ENCODE measurements at regions not wholly inside any gene's neighbourhood (a gene's known extent, or its start where the extent isn't known, plus 50 kb on each side); places are given as distances from the start of the nearest gene placed in this dataset.

- ATAC-seq (replicated peaks; ENCODE audit: extremely low read depth, poor library complexity, severe bottlenecking) = no peak
- H3K4me3 Mint-ChIP-seq = no peak overlapping the region
Measured at GRCh38 chr16:51713502-51713901, 562.4 kb upstream of the SALL1 start.

DNA sequence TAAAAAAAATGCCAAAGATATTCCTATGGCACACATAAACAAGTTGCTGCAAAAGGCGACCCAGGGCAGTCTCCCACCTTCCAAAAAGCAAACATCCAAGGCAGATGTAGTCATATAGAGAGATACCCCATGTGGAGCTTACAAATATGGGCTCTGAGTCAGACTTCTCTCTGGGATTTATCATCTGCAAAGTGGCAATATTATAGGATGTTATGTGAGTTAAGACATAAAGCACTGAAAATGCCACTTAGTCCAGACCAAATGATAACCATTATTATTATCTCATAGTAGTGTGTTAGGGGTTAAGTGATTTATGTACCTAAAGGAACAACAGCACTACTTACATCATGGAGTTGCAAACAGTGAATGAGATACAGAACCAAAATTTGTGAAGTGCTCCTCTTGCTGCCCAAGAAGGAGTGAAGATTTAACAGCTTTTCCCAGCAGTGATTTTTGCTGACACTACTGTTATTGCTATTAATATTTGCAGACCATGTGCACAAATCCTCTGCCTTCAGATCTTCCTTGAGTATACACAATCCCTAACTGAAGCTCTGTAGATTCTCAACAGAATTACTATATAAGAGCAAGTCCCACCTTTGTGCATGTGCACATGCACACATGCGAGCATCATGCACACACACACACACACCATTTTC lies 560.0 kb upstream of the SALL1 start:
- no peaks in the 10 kb centered on the region for H3K36me3 Mint-ChIP-seq (ENCODE audit: insufficient read depth)
- DNase-seq (ENCODE audit: low spot score in 2 of 2) = no peak
- no peak for ATAC-seq (replicated peaks; ENCODE audit: extremely low read depth, poor library complexity, severe bottlenecking)
- no peak overlapping the region for H3K4me3 Mint-ChIP-seq
- no peaks in the 10 kb centered on the region for H3K4me1 Mint-ChIP-seq
- peaks cover 15% of the 10 kb centered on the region for H3K9me3 Mint-ChIP-seq
- no peak overlapping the region for H3K27ac Mint-ChIP-seq (ENCODE audit: low read depth)
- H3K27me3 Mint-ChIP-seq = no peaks in the 10 kb centered on the region

More at GRCh38 chr16:51713502-51713901, 562.4 kb upstream of the SALL1 start:
- H3K27me3 Mint-ChIP-seq = no peaks in the 10 kb centered on the region
- H3K27ac Mint-ChIP-seq (ENCODE audit: low read depth) = no peak overlapping the region
- H3K4me1 Mint-ChIP-seq = no peaks in the 10 kb centered on the region
- H3K36me3 Mint-ChIP-seq (ENCODE audit: insufficient read depth) = no peaks in the 10 kb centered on the region
- DNase-seq (ENCODE audit: low spot score in 2 of 2) = no peak
- peaks cover 14% of the 10 kb centered on the region for H3K9me3 Mint-ChIP-seq

DNA sequence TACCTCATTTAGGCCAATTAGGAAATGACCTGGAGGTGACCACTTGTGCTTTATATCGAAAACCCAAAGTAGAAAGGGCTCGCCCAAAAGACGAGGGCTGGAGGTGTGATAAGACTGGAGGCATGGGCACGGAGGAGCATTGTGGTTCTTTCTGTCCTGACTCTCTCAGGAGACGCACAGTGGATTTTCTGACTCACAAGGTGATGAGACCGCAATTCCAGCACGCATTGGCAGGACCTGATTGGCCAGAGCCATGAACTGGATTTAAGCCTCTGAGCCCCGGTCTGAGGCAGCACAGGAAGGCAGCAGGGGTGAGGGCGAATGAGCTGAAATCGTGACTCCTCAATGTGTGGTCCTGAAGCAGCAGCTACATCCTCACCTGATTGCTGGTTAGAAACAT lies 559.1 kb upstream of the SALL1 start:
- no peak for ATAC-seq (replicated peaks; ENCODE audit: extremely low read depth, poor library complexity, severe bottlenecking)
- no peaks in the 10 kb centered on the region for H3K36me3 Mint-ChIP-seq (ENCODE audit: insufficient read depth)
- DNase-seq (ENCODE audit: low spot score in 2 of 2) = no peak
- no peaks in the 10 kb centered on the region for H3K4me1 Mint-ChIP-seq
- peaks cover 11% of the 10 kb centered on the region for H3K9me3 Mint-ChIP-seq
- no peak overlapping the region for H3K27ac Mint-ChIP-seq (ENCODE audit: low read depth)
- H3K27me3 Mint-ChIP-seq = no peaks in the 10 kb centered on the region
- no peak overlapping the region for H3K4me3 Mint-ChIP-seq

DNA sequence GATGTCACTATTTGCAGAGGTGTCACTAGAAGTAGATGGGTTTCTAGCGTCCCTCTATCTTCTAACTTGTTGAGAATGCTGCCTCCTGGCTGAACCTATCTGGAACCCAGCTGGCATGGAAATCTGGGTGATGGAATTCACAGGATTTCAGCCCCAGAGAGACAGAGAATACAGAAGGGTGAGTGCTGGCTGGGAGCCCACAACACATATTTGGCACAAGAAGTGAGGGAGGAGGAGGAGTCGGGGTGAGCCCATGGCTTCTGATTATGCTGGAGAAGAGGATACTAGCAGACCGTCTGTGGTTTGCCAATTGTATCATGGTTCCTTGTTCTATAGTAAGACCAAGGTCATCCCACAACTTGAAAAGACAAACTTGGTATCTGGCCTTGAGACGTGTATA lies 557.8 kb upstream of the SALL1 start:
- H3K4me1 Mint-ChIP-seq = no peaks in the 10 kb centered on the region
- H3K36me3 Mint-ChIP-seq (ENCODE audit: insufficient read depth) = no peaks in the 10 kb centered on the region
- DNase-seq (ENCODE audit: low spot score in 2 of 2) = no peak
- no peak overlapping the region for H3K4me3 Mint-ChIP-seq
- no peak overlapping the region for H3K27ac Mint-ChIP-seq (ENCODE audit: low read depth)
- no peak for ATAC-seq (replicated peaks; ENCODE audit: extremely low read depth, poor library complexity, severe bottlenecking)
- no peaks in the 10 kb centered on the region for H3K27me3 Mint-ChIP-seq
- peaks cover 20% of the 10 kb centered on the region for H3K9me3 Mint-ChIP-seq

GRCh38 chr16:51707666-51708065 lies 556.6 kb upstream of the SALL1 start:
- DNase-seq (ENCODE audit: low spot score in 2 of 2) = no peak
- no peak overlapping the region for H3K4me3 Mint-ChIP-seq
- ATAC-seq (replicated peaks; ENCODE audit: extremely low read depth, poor library complexity, severe bottlenecking) = no peak
- H3K36me3 Mint-ChIP-seq (ENCODE audit: insufficient read depth) = no peaks in the 10 kb centered on the region
- no peaks in the 10 kb centered on the region for H3K27me3 Mint-ChIP-seq
- peaks cover 18% of the 10 kb centered on the region for H3K9me3 Mint-ChIP-seq
- H3K27ac Mint-ChIP-seq (ENCODE audit: low read depth) = no peak overlapping the region
- H3K4me1 Mint-ChIP-seq = no peaks in the 10 kb centered on the region

DNA sequence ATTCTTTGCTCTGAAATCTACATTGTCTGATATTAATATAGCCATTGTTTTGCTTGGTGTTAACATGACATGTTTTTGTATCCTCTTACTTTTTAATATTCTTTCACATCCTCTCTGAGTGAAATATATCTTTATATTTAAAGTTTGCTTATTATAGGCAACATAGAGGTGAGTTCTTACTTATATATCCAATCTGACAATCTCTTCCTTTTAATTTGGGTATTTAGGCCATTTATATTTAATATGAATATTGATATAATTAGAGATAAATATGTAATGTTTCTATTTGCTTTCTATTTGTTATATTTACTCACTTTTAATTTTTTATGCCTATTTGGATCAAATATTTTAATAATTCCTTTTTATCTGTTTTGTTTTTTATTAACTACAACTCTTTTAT lies 554.1 kb upstream of the SALL1 start:
- H3K4me3 Mint-ChIP-seq = no peak overlapping the region
- ATAC-seq (replicated peaks; ENCODE audit: extremely low read depth, poor library complexity, severe bottlenecking) (no peak), DNase-seq (ENCODE audit: low spot score in 2 of 2) (no peak)
- no peak overlapping the region for H3K27ac Mint-ChIP-seq (ENCODE audit: low read depth)
- no peaks in the 10 kb centered on the region for H3K27me3 Mint-ChIP-seq
- H3K36me3 Mint-ChIP-seq (ENCODE audit: insufficient read depth) = no peaks in the 10 kb centered on the region
- H3K4me1 Mint-ChIP-seq = no peaks in the 10 kb centered on the region
- H3K9me3 Mint-ChIP-seq = peaks cover 18% of the 10 kb centered on the region

DNA sequence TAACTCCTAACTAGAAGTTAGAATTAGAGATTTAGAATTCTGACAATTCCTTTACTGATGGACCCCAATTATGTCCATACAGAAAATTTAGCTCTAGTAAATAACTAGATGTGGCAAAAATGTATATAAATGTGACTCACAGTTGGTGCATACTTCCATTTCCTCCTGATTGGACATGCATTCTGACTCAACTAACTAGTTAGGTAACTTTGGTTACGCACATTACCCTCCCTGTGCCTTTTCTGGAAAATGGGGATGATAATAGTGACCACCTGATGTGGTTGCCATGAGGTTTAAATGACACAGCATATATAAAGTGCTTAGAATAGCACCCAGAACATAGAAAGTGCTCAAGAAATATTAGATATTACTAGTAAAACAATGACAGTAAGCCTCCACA lies 550.0 kb upstream of the SALL1 start:
- ATAC-seq (replicated peaks; ENCODE audit: extremely low read depth, poor library complexity, severe bottlenecking) (no peak), DNase-seq (ENCODE audit: low spot score in 2 of 2) (no peak)
- no peak overlapping the region for H3K4me3 Mint-ChIP-seq

DNA sequence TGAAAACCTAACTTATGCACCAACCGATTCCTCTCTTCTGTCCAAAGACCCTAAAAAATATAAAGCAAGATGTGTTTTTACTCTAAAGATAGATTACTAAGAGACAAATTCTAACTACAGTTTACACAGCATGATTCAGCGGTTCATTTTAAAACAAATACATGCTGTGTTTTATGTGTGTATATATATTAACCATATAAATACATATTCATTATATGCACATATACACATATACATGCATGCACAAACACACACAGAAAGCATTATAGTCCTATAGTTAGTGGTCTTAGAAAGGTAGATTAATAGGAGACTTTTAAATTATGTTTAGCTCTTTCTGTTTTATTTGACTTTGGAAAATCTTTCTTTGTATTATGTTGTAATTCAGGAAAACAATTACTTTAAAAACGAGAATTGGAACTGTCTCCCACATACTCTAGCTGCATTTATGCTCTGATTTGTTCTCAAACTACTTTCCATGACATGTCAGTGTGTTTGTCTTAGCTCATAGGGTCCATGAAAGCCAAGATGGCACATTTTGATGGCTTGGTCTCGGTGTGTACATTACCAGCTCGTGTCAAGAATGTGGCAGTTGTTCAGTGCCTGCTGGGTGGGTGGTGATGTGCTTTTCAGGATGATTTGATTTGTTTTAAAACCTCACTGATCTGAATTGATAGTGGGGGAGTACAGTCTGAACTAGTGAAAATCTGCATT lies 548.8 kb upstream of the SALL1 start:
- Mint-ChIP-seq H3K4me1 (no peaks in the 10 kb centered on the region), H3K9me3 (peaks cover 22% of the 10 kb centered on the region), H3K36me3 (ENCODE audit: insufficient read depth) (no peaks in the 10 kb centered on the region), H3K27ac (ENCODE audit: low read depth) (no peak overlapping the region), H3K4me3 (no peak overlapping the region), H3K27me3 (no peaks in the 10 kb centered on the region)
- ATAC-seq (replicated peaks; ENCODE audit: extremely low read depth, poor library complexity, severe bottlenecking) (no peak), DNase-seq (ENCODE audit: low spot score in 2 of 2) (no peak)

More for the DNA sequence above, 550.0 kb upstream of the SALL1 start:
- Mint-ChIP-seq H3K4me1 (no peaks in the 10 kb centered on the region), H3K36me3 (ENCODE audit: insufficient read depth) (no peaks in the 10 kb centered on the region), H3K9me3 (peaks cover 23% of the 10 kb centered on the region), H3K27ac (ENCODE audit: low read depth) (no peak overlapping the region), H3K27me3 (no peaks in the 10 kb centered on the region)

DNA sequence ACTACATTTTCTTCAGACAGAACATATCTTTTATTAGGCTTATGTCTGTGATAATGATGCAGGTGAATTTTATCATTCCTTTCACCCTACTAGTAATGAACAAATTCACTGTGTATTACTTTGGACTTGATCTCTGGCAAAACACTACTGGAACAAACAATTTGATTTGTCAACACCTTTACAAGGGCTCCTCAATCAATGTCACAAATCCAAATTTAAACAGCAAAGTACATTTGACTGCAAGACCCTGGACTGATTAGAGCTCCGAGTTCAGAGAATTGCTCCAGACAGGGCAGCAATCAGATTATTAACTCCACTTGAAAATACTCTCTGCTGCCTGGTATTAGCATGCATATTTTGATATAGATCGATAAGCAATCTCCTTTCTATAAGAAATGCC lies 547.6 kb upstream of the SALL1 start:
- no peaks in the 10 kb centered on the region for H3K27me3 Mint-ChIP-seq
- H3K9me3 Mint-ChIP-seq = peaks cover 20% of the 10 kb centered on the region
- H3K27ac Mint-ChIP-seq (ENCODE audit: low read depth) = no peak overlapping the region
- ATAC-seq (replicated peaks; ENCODE audit: extremely low read depth, poor library complexity, severe bottlenecking) (no peak), DNase-seq (ENCODE audit: low spot score in 2 of 2) (no peak)
- no peaks in the 10 kb centered on the region for H3K4me1 Mint-ChIP-seq
- no peak overlapping the region for H3K4me3 Mint-ChIP-seq
- H3K36me3 Mint-ChIP-seq (ENCODE audit: insufficient read depth) = no peaks in the 10 kb centered on the region

GRCh38 chr16:51697454-51697853 lies 546.4 kb upstream of the SALL1 start:
- peaks cover 25% of the 10 kb centered on the region for H3K9me3 Mint-ChIP-seq
- H3K27ac Mint-ChIP-seq (ENCODE audit: low read depth) = no peak overlapping the region
- H3K4me1 Mint-ChIP-seq = no peaks in the 10 kb centered on the region
- no peaks in the 10 kb centered on the region for H3K27me3 Mint-ChIP-seq
- DNase-seq (ENCODE audit: low spot score in 2 of 2) (no peak), ATAC-seq (replicated peaks; ENCODE audit: extremely low read depth, poor library complexity, severe bottlenecking) (no peak)
- H3K36me3 Mint-ChIP-seq (ENCODE audit: insufficient read depth) = no peaks in the 10 kb centered on the region
- H3K4me3 Mint-ChIP-seq = no peak overlapping the region

DNA sequence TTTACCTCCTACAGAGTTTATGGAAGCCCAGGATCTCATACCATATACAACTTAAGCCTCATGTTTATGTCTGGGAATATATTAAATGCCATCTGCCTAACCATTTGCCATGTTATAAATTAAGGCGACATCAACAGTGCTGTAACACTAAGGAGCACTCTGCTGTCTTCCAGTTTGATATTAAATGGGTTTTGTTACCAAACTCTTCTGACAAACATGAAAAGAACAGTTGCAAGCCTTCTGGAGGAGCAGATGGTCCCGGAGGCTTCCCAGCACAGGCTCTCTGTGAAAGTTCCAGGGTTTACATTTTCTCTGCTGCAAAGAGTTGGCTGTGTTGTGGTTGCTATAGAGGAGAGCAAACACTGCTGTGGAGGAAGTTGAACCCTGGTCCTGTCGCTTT lies 545.3 kb upstream of the SALL1 start:
- ATAC-seq (replicated peaks; ENCODE audit: extremely low read depth, poor library complexity, severe bottlenecking) (no peak), DNase-seq (ENCODE audit: low spot score in 2 of 2) (no peak)
- Mint-ChIP-seq H3K4me3 (no peak overlapping the region), H3K27ac (ENCODE audit: low read depth) (no peak overlapping the region), H3K4me1 (no peaks in the 10 kb centered on the region), H3K9me3 (peaks cover 26% of the 10 kb centered on the region), H3K27me3 (no peaks in the 10 kb centered on the region), H3K36me3 (ENCODE audit: insufficient read depth) (no peaks in the 10 kb centered on the region)

GRCh38 chr16:51691109-51691508 lies 540.0 kb upstream of the SALL1 start:
- H3K9me3 Mint-ChIP-seq = peaks cover 39% of the 10 kb centered on the region
- no peak overlapping the region for H3K27ac Mint-ChIP-seq (ENCODE audit: low read depth)
- ATAC-seq (replicated peaks; ENCODE audit: extremely low read depth, poor library complexity, severe bottlenecking) = no peak
- no peaks in the 10 kb centered on the region for H3K36me3 Mint-ChIP-seq (ENCODE audit: insufficient read depth)
- DNase-seq (ENCODE audit: low spot score in 2 of 2) = no peak
- H3K27me3 Mint-ChIP-seq = no peaks in the 10 kb centered on the region
- H3K4me1 Mint-ChIP-seq = no peaks in the 10 kb centered on the region
- no peak overlapping the region for H3K4me3 Mint-ChIP-seq

GRCh38 chr16:51685498-51685897 lies 534.4 kb upstream of the SALL1 start:
- no peak for DNase-seq (ENCODE audit: low spot score in 2 of 2)
- Mint-ChIP-seq H3K27ac (ENCODE audit: low read depth) (no peak overlapping the region), H3K4me1 (no peaks in the 10 kb centered on the region), H3K27me3 (no peaks in the 10 kb centered on the region), H3K36me3 (ENCODE audit: insufficient read depth) (no peaks in the 10 kb centered on the region), H3K9me3 (peaks cover 18% of the 10 kb centered on the region), H3K4me3 (no peak overlapping the region)
- no peak for ATAC-seq (replicated peaks; ENCODE audit: extremely low read depth, poor library complexity, severe bottlenecking)

All from central memory CD8-positive, alpha-beta T cell (primary cell).